GM12878 (cell line): ENCODE measurements at regions not wholly inside any gene's neighbourhood (a gene's known extent, or its start where the extent isn't known, plus 50 kb on each side); places are given as distances from the start of the nearest gene placed in this dataset.

Experiments
- ATAC-seq: fragments of 200-7000 bp; cut with Tn5 transposase; 3 replicates; pipeline ENCODE4 v1.9.1; 2020; ENCODE audit warnings: mild to moderate bottlenecking, moderate library complexity
- BruUV-seq: library from RNA; stranded (reverse); fragments of 400-500 nt; replicated peaks from 2 replicates; lab custom pipeline; 2021; lab: Mats Ljungman, UMichigan
- CTCF ChIA-PET: fragments of 300-600 bp; sonication (Branson Sonifier 250); formaldehyde crosslinking; extraction: SDS; loops from one replicate; lab custom pipeline; 2021; ENCODE audit warnings: inconsistent platforms; lab: Yijun Ruan, JAX
- POLR2A ChIA-PET: fragments of 350-600 bp; formaldehyde crosslinking; extraction: SDS; loops from one replicate; lab custom pipeline; 2021; ENCODE audit warnings: inconsistent platforms; lab: Charles Lee
- RAD21 ChIA-PET: fragments of 300-600 bp; sonication (Branson Sonifier 250); formaldehyde crosslinking; loops from one replicate; lab custom pipeline; 2023; ENCODE audit warnings: antibody characterized with exemption; ENCODE audit not compliant: unreplicated experiment; lab: Charles Lee
- SMC1A ChIA-PET: fragments of 300-600 bp; sonication (Branson Sonifier 250); formaldehyde crosslinking; loops from one replicate; lab custom pipeline; 2023; ENCODE audit not compliant: unreplicated experiment, uncharacterized antibody; lab: Charles Lee
- DNase-seq: peaks from one replicate; pipeline ENCODE4 v3.0.0-alpha.2; 2011; ENCODE audit warnings: low read depth, low spot score
- FAIRE-seq: peaks from 3 replicates; lab custom pipeline; 2011; peaks lifted over from hg19 to GRCh38; lab: Jason Lieb, UNC
- H2AFZ ChIP-seq: 2 replicates; pipeline ENCODE4 v1.6.0; 2011; ENCODE audit warnings: low read depth, low read length, control low read depth; ENCODE audit not compliant: control insufficient read depth
- H3K27ac ChIP-seq: 2 replicates; pipeline ENCODE4 v1.5.1; 2011; ENCODE audit warnings: control low read depth; ENCODE audit not compliant: control insufficient read depth, insufficient read depth
- H3K27me3 ChIP-seq, 2 experiments: replicated peaks in 1 of 2; 2 replicates each; pipeline versions ENCODE4 v1.6.0 to v1.6.1; 2011; ENCODE audit warnings: low read length in 1 of 2; ENCODE audit not compliant: control insufficient read depth in 2 of 2, insufficient read depth in 2 of 2
- H3K36me3 ChIP-seq, 2 experiments: 2 replicates each; pipeline ENCODE4 v1.5.1; 2011; ENCODE audit warnings: low read length in 1 of 2; ENCODE audit not compliant: control insufficient read depth in 2 of 2, insufficient read depth in 2 of 2
- H3K4me1 ChIP-seq: 2 replicates; pipeline ENCODE4 v1.6.1; 2011; ENCODE audit warnings: mild to moderate bottlenecking, low read length, moderate library complexity, mixed read lengths; ENCODE audit not compliant: control insufficient read depth, insufficient read depth
- H3K4me2 ChIP-seq: 2 replicates; pipeline ENCODE4 v1.6.0; 2011; ENCODE audit warnings: control low read depth; ENCODE audit not compliant: control insufficient read depth, insufficient read depth
- H3K4me3 ChIP-seq: fragments of 200-600 bp; sonication (generic); 2 replicates; pipeline ENCODE4 v1.5.1; 2016
- H3K79me2 ChIP-seq: 2 replicates; pipeline ENCODE4 v1.6.0; 2011; ENCODE audit warnings: low read length; ENCODE audit not compliant: control insufficient read depth, insufficient read depth
- H3K9ac ChIP-seq: 2 replicates; pipeline ENCODE4 v1.8.0; 2011; ENCODE audit warnings: low read length, control low read depth, mixed read lengths; ENCODE audit not compliant: control insufficient read depth, insufficient read depth
- H3K9me3 ChIP-seq: replicated peaks from 3 replicates; pipeline ENCODE4 v1.5.1; 2011; ENCODE audit warnings: mild to moderate bottlenecking, low read length; ENCODE audit not compliant: control insufficient read depth, insufficient read depth
- H4K20me1 ChIP-seq: 2 replicates; pipeline ENCODE4 v1.6.0; 2011; ENCODE audit not compliant: control insufficient read depth, insufficient read depth
- BRCA1 ChIP-seq: IDR thresholded peaks from 2 replicates; pipeline ENCODE4 v1.6.1; 2011; ENCODE audit warnings: low read depth, low read length, improper control_type of control experiment
- CHD4 ChIP-seq: fragments of 200-600 bp; sonication (generic); IDR thresholded peaks from 2 replicates; pipeline ENCODE4 v1.6.1; 2016; ENCODE audit warnings: mild to moderate bottlenecking
- CREM ChIP-seq: IDR thresholded peaks from 2 replicates; pipeline ENCODE4 v1.6.1; 2014; ENCODE audit warnings: antibody characterized with exemption, low read depth
- EZH2 ChIP-seq: IDR thresholded peaks from 2 replicates; pipeline ENCODE4 v1.6.1; 2012; ENCODE audit warnings: low read depth, mild to moderate bottlenecking, control low read depth, inconsistent platforms, low read length, borderline replicate concordance; ENCODE audit not compliant: control insufficient read depth
- FOS ChIP-seq: IDR thresholded peaks from 3 replicates; pipeline ENCODE4 v1.6.1; 2011; ENCODE audit warnings: borderline replicate concordance; ENCODE audit not compliant: insufficient read length; ENCODE audit errors: extremely low read depth
- GATAD2B ChIP-seq: fragments of 450-650 bp; conservative IDR thresholded peaks from 2 replicates; pipeline ENCODE4 v1.6.1; 2017; ENCODE audit warnings: low read depth, mild to moderate bottlenecking, moderate library complexity
- HCFC1 ChIP-seq: fragments of 150-350 bp; IDR thresholded peaks from 2 replicates; pipeline ENCODE4 v1.6.1; 2014; ENCODE audit warnings: low read length
- KLF5 ChIP-seq: fragments of 450-650 bp; IDR thresholded peaks from 2 replicates; pipeline ENCODE4 v1.6.1; 2014; ENCODE audit warnings: mild to moderate bottlenecking; ENCODE audit not compliant: partially characterized antibody
- MEF2A ChIP-seq: IDR thresholded peaks from 2 replicates; pipeline ENCODE4 v1.6.1; 2011; ENCODE audit warnings: low read depth, mild to moderate bottlenecking, low read length, moderate library complexity; ENCODE audit not compliant: insufficient read depth
- POU2F2 ChIP-seq: IDR thresholded peaks from 3 replicates; pipeline ENCODE4 v1.6.1; 2011; ENCODE audit warnings: low read depth, mild to moderate bottlenecking, low read length, borderline replicate concordance
- RAD51 ChIP-seq: fragments of 450-650 bp; IDR thresholded peaks from 2 replicates; pipeline ENCODE4 v1.6.1; 2016; ENCODE audit warnings: moderate library complexity, mild to moderate bottlenecking, inconsistent platforms
- RELA ChIP-seq: fragments of 450-650 bp; IDR thresholded peaks from 2 replicates; pipeline ENCODE4 v1.8.0; 2014; ENCODE audit warnings: borderline replicate concordance; ENCODE audit not compliant: partially characterized antibody
- TBL1XR1 ChIP-seq: IDR thresholded peaks from 2 replicates; pipeline ENCODE4 v1.6.1; 2012; ENCODE audit warnings: low read depth, low read length, improper control_type of control experiment
- TCF3 ChIP-seq: IDR thresholded peaks from 2 replicates; pipeline ENCODE4 v1.6.1; 2012; ENCODE audit warnings: low read depth, mild to moderate bottlenecking, low read length, borderline replicate concordance; ENCODE audit not compliant: insufficient read depth
- TCF7 ChIP-seq: IDR thresholded peaks from 2 replicates; pipeline ENCODE4 v1.6.1; 2014; ENCODE audit warnings: antibody characterized with exemption, borderline replicate concordance
- USF1 ChIP-seq: IDR thresholded peaks from 2 replicates; pipeline ENCODE4 v1.6.1; 2011; ENCODE audit warnings: borderline replicate concordance, low read depth, mild to moderate bottlenecking, moderate library complexity, mixed read lengths, low read length; ENCODE audit not compliant: insufficient read depth; ENCODE audit errors: extremely low read length
- ZNF207 ChIP-seq: fragments of 450-650 bp; IDR thresholded peaks from 2 replicates; pipeline ENCODE4 v1.6.1; 2014; ENCODE audit warnings: antibody characterized with exemption, mild to moderate bottlenecking, borderline replicate concordance
- ZNF274 ChIP-seq: IDR thresholded peaks from one replicate; pipeline ENCODE4 v1.8.0; 2011; ENCODE audit not compliant: insufficient read length, insufficient read depth
- ZNF592 ChIP-seq: fragments of 450-650 bp; IDR thresholded peaks from 2 replicates; pipeline ENCODE4 v1.6.1; 2017; ENCODE audit warnings: mild to moderate bottlenecking, moderate library complexity
- WGBS: methylation state at CpG from one replicate; pipeline ENCODE4 v1.1.6; 2016; ENCODE audit warnings: low lambda C conversion rate; ENCODE audit not compliant: insufficient replicate concordance, insufficient coverage; ENCODE audit errors: missing lambda C conversion rate; 5-methylcytosine and 5-hydroxymethylcytosine counted together
- in situ Hi-C: fragments of 300-500 bp; cut with MboI; formaldehyde crosslinking; loops from 9 replicates; pipeline ENCODE4 v1.14.3; 2018; ENCODE audit warnings: mixed read lengths
- intact Hi-C: fragments of 100-400 bp; cut with micrococcal nuclease; formaldehyde crosslinking; loops from one replicate; pipeline ENCODE4 v1.14.2; 2022; ENCODE audit not compliant: unreplicated experiment

- FAIRE-seq = no peak
- intact Hi-C loops = no loop called here
- no peak for TF ChIP-seq ZNF274
- no peak for TF ChIP-seq RELA
- TF ChIP-seq USF1 = no peak
- TF ChIP-seq MEF2A = no peak
- TF ChIP-seq EZH2 = no peak
- TF ChIP-seq ZNF207 = no peak
- no peak for TF ChIP-seq GATAD2B
- no peak for TF ChIP-seq BRCA1
- TF ChIP-seq POU2F2 = no peak
- no peak for TF ChIP-seq KLF5
- TF ChIP-seq CHD4 = no peak
- no peak for TF ChIP-seq RAD51
- no peak for TF ChIP-seq TBL1XR1
- no peak for TF ChIP-seq TCF3
- TF ChIP-seq ZNF592 = no peak
- no peak for TF ChIP-seq TCF7
- no peak for TF ChIP-seq FOS
- no peak for TF ChIP-seq HCFC1
- TF ChIP-seq CREM = no peak
- no peak overlapping the region for H3K27ac ChIP-seq
- no peaks in the 10 kb centered on the region for H3K36me3 ChIP-seq
- no peak for ATAC-seq
- no peak overlapping the region for H3K9ac ChIP-seq
- CTCF ChIA-PET = no interaction called here
- H3K4me2 ChIP-seq = no peak overlapping the region
- DNase-seq = no peak
- 9% methylated on average over 4 of the region's 4 CpGs for WGBS
- no peak overlapping the region for H3K4me3 ChIP-seq
- H2AFZ ChIP-seq = no peak overlapping the region
- no peaks in the 10 kb centered on the region for H3K79me2 ChIP-seq
- SMC1A ChIA-PET = interaction anchor here (0.6 to 1.1 kb wide), 2 partner anchors 16 to 35 kb away, joined by 3 to 4 read pairs; no protein-coding TSS in a partner anchor
- POLR2A ChIA-PET = no interaction called here
- H3K27me3 ChIP-seq = no peaks in the 10 kb centered on the region
- no TSS peak for BruUV-seq
- H4K20me1 ChIP-seq = no peaks in the 10 kb centered on the region
- H3K4me1 ChIP-seq = no peaks in the 10 kb centered on the region
- in situ Hi-C loops = no loop called here
- RAD21 ChIA-PET = no interaction called here
- no peaks in the 10 kb centered on the region for H3K9me3 ChIP-seq
Measured at GRCh38 chr4:31283679-31284078, 563.5 kb downstream of the PCDH7 start.
